Osteoblast (primary cell): ENCODE measurements at regions not wholly inside any gene's neighbourhood (a gene's known extent, or its start where the extent isn't known, plus 50 kb on each side); places are given as distances from the start of the nearest gene placed in this dataset.

Experiments used
- DNase-seq: peaks from one replicate; pipeline ENCODE4 v3.0.0; 2011; ENCODE audit warnings: low spot score, mixed read lengths; ENCODE audit not compliant: insufficient read length; ENCODE audit errors: missing footprints
- H2AFZ ChIP-seq: 2 replicates; pipeline ENCODE4 v1.6.0; 2011; ENCODE audit warnings: mild to moderate bottlenecking, low read length
- H3K27ac ChIP-seq: 2 replicates; pipeline ENCODE4 v1.5.1; 2011; ENCODE audit warnings: mild to moderate bottlenecking, low read depth, low read length, moderate library complexity
- H3K27me3 ChIP-seq: 2 replicates; pipeline ENCODE4 v1.6.0; 2012; ENCODE audit warnings: mild to moderate bottlenecking, control low read depth, inconsistent platforms, low read length, moderate library complexity; ENCODE audit not compliant: insufficient read depth
- H3K36me3 ChIP-seq: 2 replicates; pipeline ENCODE4 v1.5.1; 2011; ENCODE audit warnings: mild to moderate bottlenecking, low read length, control low read depth, moderate library complexity; ENCODE audit not compliant: insufficient read depth
- H3K4me1 ChIP-seq: 2 replicates; pipeline ENCODE4 v1.5.1; 2011; ENCODE audit warnings: mild to moderate bottlenecking, low read length, control low read depth, moderate library complexity; ENCODE audit not compliant: insufficient read depth
- H3K4me2 ChIP-seq: 2 replicates; pipeline ENCODE4 v1.6.0; 2011; ENCODE audit warnings: mild to moderate bottlenecking, low read length; ENCODE audit not compliant: insufficient read depth
- H3K4me3 ChIP-seq: fragments of 200-600 bp; sonication (generic); 3 replicates; pipeline ENCODE4 v1.5.1; 2012; ENCODE audit warnings: mild to moderate bottlenecking, low read length, inconsistent platforms; ENCODE audit not compliant: insufficient read depth
- H3K79me2 ChIP-seq: 2 replicates; pipeline ENCODE4 v1.6.0; 2012; ENCODE audit warnings: mild to moderate bottlenecking, low read length, control low read depth, inconsistent platforms; ENCODE audit not compliant: insufficient read depth
- H3K9me3 ChIP-seq: 2 replicates; pipeline ENCODE4 v1.5.1; 2011; ENCODE audit warnings: low read depth, low read length, control low read depth
- H4K20me1 ChIP-seq: 2 replicates; pipeline ENCODE4 v1.6.0; 2012; ENCODE audit warnings: mild to moderate bottlenecking, low read length, control low read depth; ENCODE audit not compliant: insufficient read depth
- TF ChIP-seq, protein P1 (sequence below): IDR thresholded peaks from 2 replicates; pipeline ENCODE4 v1.5.1; 2011; ENCODE audit warnings: mild to moderate bottlenecking, low read depth, low read length, moderate library complexity; ENCODE audit errors: extremely low read depth

GRCh38 chr1:60564916-60565750 lies 491.6 kb upstream of the C1orf87 start:
- H3K27ac ChIP-seq, result no peak overlapping the region
- no peaks in the 10 kb centered on the region for H3K9me3 ChIP-seq
- H3K4me2 ChIP-seq, result no peak overlapping the region
- no peaks in the 10 kb centered on the region for H4K20me1 ChIP-seq
- no peaks in the 10 kb centered on the region for H3K4me1 ChIP-seq
- H3K79me2 ChIP-seq, result no peaks in the 10 kb centered on the region
- H3K27me3 ChIP-seq, result no peaks in the 10 kb centered on the region
- no peak for DNase-seq
- H2AFZ ChIP-seq, result no peak overlapping the region
- no peak overlapping the region for H3K4me3 ChIP-seq
- TF ChIP-seq, protein P1, sequence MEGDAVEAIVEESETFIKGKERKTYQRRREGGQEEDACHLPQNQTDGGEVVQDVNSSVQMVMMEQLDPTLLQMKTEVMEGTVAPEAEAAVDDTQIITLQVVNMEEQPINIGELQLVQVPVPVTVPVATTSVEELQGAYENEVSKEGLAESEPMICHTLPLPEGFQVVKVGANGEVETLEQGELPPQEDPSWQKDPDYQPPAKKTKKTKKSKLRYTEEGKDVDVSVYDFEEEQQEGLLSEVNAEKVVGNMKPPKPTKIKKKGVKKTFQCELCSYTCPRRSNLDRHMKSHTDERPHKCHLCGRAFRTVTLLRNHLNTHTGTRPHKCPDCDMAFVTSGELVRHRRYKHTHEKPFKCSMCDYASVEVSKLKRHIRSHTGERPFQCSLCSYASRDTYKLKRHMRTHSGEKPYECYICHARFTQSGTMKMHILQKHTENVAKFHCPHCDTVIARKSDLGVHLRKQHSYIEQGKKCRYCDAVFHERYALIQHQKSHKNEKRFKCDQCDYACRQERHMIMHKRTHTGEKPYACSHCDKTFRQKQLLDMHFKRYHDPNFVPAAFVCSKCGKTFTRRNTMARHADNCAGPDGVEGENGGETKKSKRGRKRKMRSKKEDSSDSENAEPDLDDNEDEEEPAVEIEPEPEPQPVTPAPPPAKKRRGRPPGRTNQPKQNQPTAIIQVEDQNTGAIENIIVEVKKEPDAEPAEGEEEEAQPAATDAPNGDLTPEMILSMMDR, result no peak
- H3K36me3 ChIP-seq, result no peaks in the 10 kb centered on the region

DNA sequence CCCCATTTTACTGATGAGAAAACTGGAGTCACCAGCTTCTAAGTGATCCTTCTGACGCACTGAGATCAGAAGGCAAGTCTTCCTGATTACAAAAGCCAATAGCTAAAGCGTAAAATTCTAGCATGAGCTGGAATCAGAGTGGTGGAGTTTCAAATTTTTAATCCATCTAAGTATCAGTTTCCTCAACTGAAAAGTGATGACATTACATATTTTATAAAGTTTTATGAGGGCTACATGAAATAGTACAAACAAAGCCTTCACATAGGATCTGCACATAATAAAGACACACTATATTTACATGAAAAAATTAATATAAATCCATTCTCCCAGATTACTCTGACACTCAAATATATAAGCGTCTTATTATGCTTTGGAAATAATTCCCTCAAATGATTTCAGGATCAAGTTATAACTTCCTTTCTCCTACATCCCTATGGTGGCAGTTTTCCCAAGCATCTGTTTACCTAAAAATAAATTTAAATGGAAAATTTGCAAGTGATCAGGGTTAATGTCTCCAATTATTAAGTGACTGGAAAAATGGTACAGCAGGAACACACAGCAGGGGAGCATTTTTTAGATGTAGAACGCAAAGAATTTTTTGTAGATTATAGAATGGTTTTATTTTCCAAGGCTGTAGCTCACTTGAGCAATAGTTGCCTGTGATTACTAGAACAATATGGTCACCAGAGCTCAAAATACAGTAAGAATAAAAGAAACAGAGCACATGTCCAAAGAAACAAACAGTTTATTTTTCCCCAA lies 490.4 kb upstream of the C1orf87 start:
- Histone ChIP-seq H3K9me3 (no peaks in the 10 kb centered on the region), H3K27ac (no peak overlapping the region), H2AFZ (no peak overlapping the region), H3K27me3 (no peaks in the 10 kb centered on the region), H4K20me1 (no peaks in the 10 kb centered on the region), H3K79me2 (no peaks in the 10 kb centered on the region), H3K4me1 (no peaks in the 10 kb centered on the region), H3K4me2 (no peak overlapping the region), H3K36me3 (no peaks in the 10 kb centered on the region), H3K4me3 (no peak overlapping the region)
- DNase-seq, result no peak
- TF ChIP-seq, protein P1, result no peak

DNA sequence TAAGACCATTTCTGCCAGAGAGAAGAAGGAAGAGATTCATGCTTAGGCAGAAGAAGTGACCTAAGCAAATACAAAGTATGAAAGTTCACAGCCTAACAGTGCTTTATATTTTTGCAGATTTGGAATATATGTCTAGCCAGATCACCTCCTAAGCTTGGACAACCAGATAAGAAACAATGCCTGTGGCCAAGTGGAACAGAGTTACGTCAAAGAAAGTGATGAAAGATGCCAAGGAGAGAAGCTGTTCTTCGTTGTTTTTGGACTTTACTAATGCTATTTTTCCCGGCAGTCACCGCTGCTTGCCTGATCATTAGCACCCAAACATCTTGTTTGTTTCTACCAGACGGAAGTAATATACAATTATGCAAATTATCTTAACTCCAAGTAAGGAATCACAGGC lies 489.2 kb upstream of the C1orf87 start:
- no peak overlapping the region for H3K27ac ChIP-seq
- no peak overlapping the region for H3K4me3 ChIP-seq
- no peaks in the 10 kb centered on the region for H4K20me1 ChIP-seq
- H3K4me2 ChIP-seq, result no peak overlapping the region
- no peaks in the 10 kb centered on the region for H3K27me3 ChIP-seq
- no peak for DNase-seq
- no peaks in the 10 kb centered on the region for H3K4me1 ChIP-seq
- H3K79me2 ChIP-seq, result no peaks in the 10 kb centered on the region
- TF ChIP-seq, protein P1, result no peak
- H3K9me3 ChIP-seq, result no peaks in the 10 kb centered on the region
- H3K36me3 ChIP-seq, result no peaks in the 10 kb centered on the region
- H2AFZ ChIP-seq, result no peak overlapping the region

GRCh38 chr1:60560701-60561100 lies 487.1 kb upstream of the C1orf87 start:
- Histone ChIP-seq H3K27me3 (no peaks in the 10 kb centered on the region), H2AFZ (no peak overlapping the region), H3K4me1 (no peaks in the 10 kb centered on the region), H4K20me1 (no peaks in the 10 kb centered on the region), H3K36me3 (no peaks in the 10 kb centered on the region), H3K79me2 (no peaks in the 10 kb centered on the region), H3K27ac (no peak overlapping the region), H3K4me3 (no peak overlapping the region), H3K4me2 (no peak overlapping the region), H3K9me3 (no peaks in the 10 kb centered on the region)
- TF ChIP-seq, protein P1, result no peak
- no peak for DNase-seq
